ENCODE measurements at regions not wholly inside any gene's neighbourhood (a gene's known extent, or its start where the extent isn't known, plus 50 kb on each side); places are given as distances from the start of the nearest gene placed in this dataset.

GRCh38 chr7:34603711-34604444 is 54.1 kb upstream of the NPSR1 start:
- DNase-seq (ENCODE audit: low spot score): no peak

All from ureter (tissue), 1 donor.